ENCODE measurements at regions not wholly inside any gene's neighbourhood (a gene's known extent, or its start where the extent isn't known, plus 50 kb on each side); places are given as distances from the start of the nearest gene placed in this dataset.

DNA sequence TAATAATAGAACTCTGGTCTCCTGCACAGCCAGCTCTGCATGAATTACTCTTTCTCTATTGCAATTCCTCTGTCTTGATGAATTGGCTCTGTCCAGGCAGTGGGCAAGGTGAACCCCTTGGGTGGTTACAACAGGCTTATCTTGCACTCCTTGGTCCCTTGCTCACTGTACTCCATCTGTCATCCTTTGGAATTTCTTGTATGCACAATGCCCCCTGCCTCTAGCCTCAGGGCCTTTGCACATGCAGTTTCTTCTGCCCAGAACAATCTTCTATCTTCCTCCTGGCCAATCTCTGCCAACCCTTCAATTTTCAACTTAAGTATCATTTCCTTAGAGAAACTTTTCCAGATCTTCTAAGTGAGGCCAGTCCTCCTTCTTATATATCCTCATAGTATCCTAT lies 114.7 kb upstream of the NLRP1 start:
- TF ChIP-seq EGR1 (IDR thresholded peaks at IDR 0.05) (no peak), FOXM1 (IDR thresholded peaks at IDR 0.05; ENCODE audit: borderline replicate concordance, low read depth) (no peak), EP300 (IDR thresholded peaks at IDR 0.05; ENCODE audit: borderline replicate concordance) (no peak), USF1 (IDR thresholded peaks at IDR 0.05) (no peak), CEBPB (IDR thresholded peaks at IDR 0.05) (no peak), NFIC (IDR thresholded peaks at IDR 0.05) (no peak)
- TF ChIP-seq, protein P1, sequence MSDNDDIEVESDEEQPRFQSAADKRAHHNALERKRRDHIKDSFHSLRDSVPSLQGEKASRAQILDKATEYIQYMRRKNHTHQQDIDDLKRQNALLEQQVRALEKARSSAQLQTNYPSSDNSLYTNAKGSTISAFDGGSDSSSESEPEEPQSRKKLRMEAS (IDR thresholded peaks at IDR 0.05) = no peak

DNA sequence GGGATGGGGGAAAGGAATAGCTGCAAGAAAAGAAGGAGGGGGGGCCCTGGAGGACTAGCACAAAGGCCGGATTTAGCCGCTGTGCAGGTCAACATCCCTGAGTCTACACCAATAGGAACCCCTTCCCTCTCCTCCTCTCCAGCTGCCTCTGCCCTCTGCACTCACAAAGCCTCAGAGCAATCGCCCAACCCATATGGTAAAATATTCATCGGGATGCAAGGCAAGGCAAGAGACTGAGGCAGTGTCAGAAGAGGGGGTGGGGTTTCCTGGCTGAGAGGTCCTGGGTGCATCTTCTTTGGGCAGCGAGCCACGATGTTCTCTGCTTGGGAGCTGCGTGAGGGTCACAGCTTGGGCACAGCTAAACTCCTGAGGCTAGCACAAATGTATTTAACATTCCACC lies 115.5 kb upstream of the NLRP1 start:
- TF ChIP-seq YY1 (IDR thresholded peaks at IDR 0.05; ENCODE audit: low read depth) (no peak), CEBPB (IDR thresholded peaks at IDR 0.05) (no peak), TCF12 (IDR thresholded peaks at IDR 0.05; ENCODE audit: low read depth) (no peak), CREB1 (IDR thresholded peaks at IDR 0.05; ENCODE audit: low read depth) (no peak), REST (IDR thresholded peaks at IDR 0.05; ENCODE audit: low read depth) (no peak), NFIC (IDR thresholded peaks at IDR 0.05) (no peak), EP300 (IDR thresholded peaks at IDR 0.05; ENCODE audit: borderline replicate concordance) (no peak), ZBTB7A (IDR thresholded peaks at IDR 0.05; ENCODE audit: low read depth) (no peak), TEAD4 (IDR thresholded peaks at IDR 0.05) (no peak)

DNA sequence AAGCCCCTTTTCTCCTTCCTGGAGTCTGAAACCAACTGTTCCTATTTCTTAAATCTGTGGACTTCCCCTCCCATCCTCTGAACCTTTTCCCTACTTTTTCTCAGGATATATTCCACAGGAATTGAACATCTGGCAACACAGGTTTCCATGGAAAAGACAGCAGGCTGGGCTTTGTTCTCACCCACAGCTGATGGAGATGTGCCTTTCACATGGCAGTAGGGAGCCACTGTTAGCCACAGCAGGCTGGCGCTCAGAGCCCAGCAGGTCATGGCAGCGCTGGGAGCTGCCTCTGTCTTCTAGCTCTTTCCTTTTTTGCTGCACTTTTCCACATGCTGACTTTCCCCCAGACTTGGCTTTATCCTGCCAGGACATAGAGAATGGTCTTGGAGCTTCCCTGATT lies 116.4 kb upstream of the NLRP1 start:
- TF ChIP-seq USF1 (IDR thresholded peaks at IDR 0.05) (no peak), YY1 (IDR thresholded peaks at IDR 0.05; ENCODE audit: low read depth) (no peak), TCF12 (IDR thresholded peaks at IDR 0.05; ENCODE audit: low read depth) (no peak), EGR1 (IDR thresholded peaks at IDR 0.05) (no peak), ZBTB7A (IDR thresholded peaks at IDR 0.05; ENCODE audit: low read depth) (no peak), REST (IDR thresholded peaks at IDR 0.05; ENCODE audit: low read depth) (no peak), CEBPB (IDR thresholded peaks at IDR 0.05) (no peak)

DNA sequence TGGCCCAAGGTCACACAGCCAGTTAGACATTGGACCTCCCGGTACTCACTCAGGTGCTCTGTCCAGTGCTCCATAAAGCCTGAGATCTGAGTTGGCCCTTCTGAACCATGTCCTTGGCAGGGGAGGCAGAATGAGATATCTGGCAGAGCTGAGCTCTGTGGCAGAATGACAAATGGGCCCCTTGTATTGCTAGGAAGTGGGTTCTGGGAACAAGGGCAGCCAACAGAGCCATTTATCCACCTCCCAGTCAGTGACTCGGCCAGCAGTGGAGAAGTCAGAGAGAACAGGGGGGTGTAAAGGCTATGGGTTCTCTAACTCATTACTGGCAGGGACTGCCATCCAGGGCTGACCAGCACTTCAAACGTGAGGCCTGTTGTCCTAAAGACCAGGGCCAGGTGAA lies 117.1 kb upstream of the NLRP1 start:
- no peak for TF ChIP-seq TEAD4 (IDR thresholded peaks at IDR 0.05)
- no peak for TF ChIP-seq YY1 (IDR thresholded peaks at IDR 0.05; ENCODE audit: low read depth)
- TF ChIP-seq RAD21 (IDR thresholded peaks at IDR 0.05; ENCODE audit: low read depth) = no peak
- TF ChIP-seq REST (IDR thresholded peaks at IDR 0.05; ENCODE audit: low read depth) = no peak
- TF ChIP-seq, protein P1 (IDR thresholded peaks at IDR 0.05) = no peak
- TF ChIP-seq EGR1 (IDR thresholded peaks at IDR 0.05) = no peak
- TF ChIP-seq CEBPB (IDR thresholded peaks at IDR 0.05) = no peak
- TF ChIP-seq NFIC (IDR thresholded peaks at IDR 0.05) = no peak
- no peak for TF ChIP-seq TAF1 (IDR thresholded peaks at IDR 0.05; ENCODE audit: low read depth)
- TF ChIP-seq FOXM1 (IDR thresholded peaks at IDR 0.05; ENCODE audit: borderline replicate concordance, low read depth) = no peak
- no peak for TF ChIP-seq USF1 (IDR thresholded peaks at IDR 0.05)
- TF ChIP-seq ZBTB7A (IDR thresholded peaks at IDR 0.05; ENCODE audit: low read depth) = no peak
- no peak for TF ChIP-seq CREB1 (IDR thresholded peaks at IDR 0.05; ENCODE audit: low read depth)
- TF ChIP-seq TCF12 (IDR thresholded peaks at IDR 0.05; ENCODE audit: low read depth) = no peak
- no peak for TF ChIP-seq EP300 (IDR thresholded peaks at IDR 0.05; ENCODE audit: borderline replicate concordance)

Measured in Ishikawa (cell line).